Vagina (tissue), 2 donors: ENCODE measurements at regions not wholly inside any gene's neighbourhood (a gene's known extent, or its start where the extent isn't known, plus 50 kb on each side); places are given as distances from the start of the nearest gene placed in this dataset.

Source experiments
- CTCF ChIP-seq, 3 experiments: fragments of 450-650 bp in 2 of 3; fragments of 200-600 bp in 1 of 3; sonication (generic) in 1 of 3; IDR thresholded peaks; one replicate each; pipeline ENCODE4 v1.5.1; 2017 to 2019; ENCODE audit warnings: antibody characterized with exemption in 3 of 3, mild to moderate bottlenecking in 2 of 3, moderate library complexity in 2 of 3
- POLR2A ChIP-seq, 2 donors: fragments of 450-650 bp; IDR thresholded peaks; one replicate each; pipeline ENCODE4 v1.6.1; 2017; ENCODE audit warnings: antibody characterized with exemption in 2 of 2, mild to moderate bottlenecking in 2 of 2, moderate library complexity in 2 of 2

- TF ChIP-seq CTCF (IDR thresholded peaks at IDR 0.05): no peak
- no peak for TF ChIP-seq POLR2A (IDR thresholded peaks at IDR 0.05)
These were observed 678.6 kb upstream of the CITED2 start for GRCh38 chr6:140052736-140053729.
